ENCODE measurements at regions not wholly inside any gene's neighbourhood (a gene's known extent, or its start where the extent isn't known, plus 50 kb on each side); places are given as distances from the start of the nearest gene placed in this dataset.

GRCh38 chr18:45551142-45551815, 64.0 kb upstream of the SLC14A2 start:
- TF ChIP-seq, protein P1, sequence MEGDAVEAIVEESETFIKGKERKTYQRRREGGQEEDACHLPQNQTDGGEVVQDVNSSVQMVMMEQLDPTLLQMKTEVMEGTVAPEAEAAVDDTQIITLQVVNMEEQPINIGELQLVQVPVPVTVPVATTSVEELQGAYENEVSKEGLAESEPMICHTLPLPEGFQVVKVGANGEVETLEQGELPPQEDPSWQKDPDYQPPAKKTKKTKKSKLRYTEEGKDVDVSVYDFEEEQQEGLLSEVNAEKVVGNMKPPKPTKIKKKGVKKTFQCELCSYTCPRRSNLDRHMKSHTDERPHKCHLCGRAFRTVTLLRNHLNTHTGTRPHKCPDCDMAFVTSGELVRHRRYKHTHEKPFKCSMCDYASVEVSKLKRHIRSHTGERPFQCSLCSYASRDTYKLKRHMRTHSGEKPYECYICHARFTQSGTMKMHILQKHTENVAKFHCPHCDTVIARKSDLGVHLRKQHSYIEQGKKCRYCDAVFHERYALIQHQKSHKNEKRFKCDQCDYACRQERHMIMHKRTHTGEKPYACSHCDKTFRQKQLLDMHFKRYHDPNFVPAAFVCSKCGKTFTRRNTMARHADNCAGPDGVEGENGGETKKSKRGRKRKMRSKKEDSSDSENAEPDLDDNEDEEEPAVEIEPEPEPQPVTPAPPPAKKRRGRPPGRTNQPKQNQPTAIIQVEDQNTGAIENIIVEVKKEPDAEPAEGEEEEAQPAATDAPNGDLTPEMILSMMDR (IDR thresholded peaks at IDR 0.05), result no peak
- TF ChIP-seq POLR2A (IDR thresholded peaks at IDR 0.05; ENCODE audit: low read depth) (no peak), EP300 (IDR thresholded peaks at IDR 0.05) (no peak)
